GM12874 (cell line): ENCODE measurements at regions not wholly inside any gene's neighbourhood (a gene's known extent, or its start where the extent isn't known, plus 50 kb on each side); places are given as distances from the start of the nearest gene placed in this dataset.

Source experiments
- CTCF ChIP-seq: IDR thresholded peaks from 2 replicates; pipeline ENCODE4 v1.5.1; 2011; ENCODE audit warnings: low read depth, mild to moderate bottlenecking, control low read depth, low read length, moderate library complexity; ENCODE audit not compliant: insufficient read depth

- TF ChIP-seq CTCF, result no peak
Measured at GRCh38 chr18:29301048-29301447, 1124.1 kb upstream of the CDH2 start.

GRCh38 chr18:29285471-29285870, 1108.5 kb upstream of the CDH2 start:
- TF ChIP-seq CTCF, result no peak

GRCh38 chr18:29271501-29271900, 1094.6 kb upstream of the CDH2 start:
- no peak for TF ChIP-seq CTCF

GRCh38 chr18:29259838-29260237, 1082.9 kb upstream of the CDH2 start:
- no peak for TF ChIP-seq CTCF

GRCh38 chr18:29254123-29254522, 1077.2 kb upstream of the CDH2 start:
- TF ChIP-seq CTCF, result no peak

- TF ChIP-seq CTCF, result no peak
Measured at GRCh38 chr18:29251681-29252080, 1074.8 kb upstream of the CDH2 start.

- no peak for TF ChIP-seq CTCF
Measured at GRCh38 chr18:29250843-29251242, 1073.9 kb upstream of the CDH2 start.

- TF ChIP-seq CTCF, result no peak
Measured at GRCh38 chr18:29250259-29250658, 1073.3 kb upstream of the CDH2 start.
